Left lung (tissue), 4 donors: ENCODE measurements at regions not wholly inside any gene's neighbourhood (a gene's known extent, or its start where the extent isn't known, plus 50 kb on each side); places are given as distances from the start of the nearest gene placed in this dataset.

Experiments used
- ATAC-seq: fragments of 200-7000 bp; cut with Tn5 transposase; one replicate; pipeline ENCODE4 v1.9.1; 2020; ENCODE audit warnings: moderate library complexity
- DNase-seq, 4 donors: peaks; one replicate each; pipeline ENCODE4 v3.0.0-alpha.2; 2013 to 2020
- H3K27ac ChIP-seq, 2 donors: fragments of 200-600 bp; sonication (generic) in 1 of 2; one replicate each; pipeline versions ENCODE4 v1.5.0 to v1.8.0; 2020 to 2021
- H3K27me3 ChIP-seq, 2 donors: fragments of 200-600 bp; sonication (generic) in 1 of 2; one replicate each; pipeline versions ENCODE4 v1.5.0 to v1.8.0; 2020 to 2021
- H3K36me3 ChIP-seq, 2 donors: fragments of 200-600 bp; sonication (generic) in 1 of 2; one replicate each; pipeline versions ENCODE4 v1.5.0 to v1.8.0; 2020 to 2021
- H3K4me1 ChIP-seq, 2 donors: fragments of 200-600 bp; one replicate each; pipeline ENCODE4 v1.8.0; 2021
- H3K4me3 ChIP-seq, 2 donors: fragments of 200-600 bp; sonication (generic) in 1 of 2; one replicate each; pipeline versions ENCODE4 v1.5.0 to v1.8.0; 2020 to 2021; ENCODE audit warnings: mild to moderate bottlenecking in 1 of 2
- H3K9me3 ChIP-seq, 2 donors: fragments of 200-600 bp; sonication (generic) in 1 of 2; one replicate each; pipeline versions ENCODE4 v1.5.0 to v1.8.0; 2020 to 2021
- intact Hi-C, 2 donors: fragments of 100-400 bp; cut with DNase I; formaldehyde crosslinking; loops; one replicate each; pipeline versions ENCODE4 v1.11.2 to v1.14.2; 2022
- TF ChIP-seq, protein P1 (sequence below), 2 donors: fragments of 200-600 bp; sonication (generic) in 1 of 2; IDR thresholded peaks; one replicate each; pipeline versions ENCODE4 v1.5.0 to v1.8.0; 2021; ENCODE audit warnings: antibody characterized with exemption in 2 of 2
- donor health status: DM: no; HTN: yes; CAD: no.
- donor health status: DM: no; HTN: no; CAD: no.

DNA sequence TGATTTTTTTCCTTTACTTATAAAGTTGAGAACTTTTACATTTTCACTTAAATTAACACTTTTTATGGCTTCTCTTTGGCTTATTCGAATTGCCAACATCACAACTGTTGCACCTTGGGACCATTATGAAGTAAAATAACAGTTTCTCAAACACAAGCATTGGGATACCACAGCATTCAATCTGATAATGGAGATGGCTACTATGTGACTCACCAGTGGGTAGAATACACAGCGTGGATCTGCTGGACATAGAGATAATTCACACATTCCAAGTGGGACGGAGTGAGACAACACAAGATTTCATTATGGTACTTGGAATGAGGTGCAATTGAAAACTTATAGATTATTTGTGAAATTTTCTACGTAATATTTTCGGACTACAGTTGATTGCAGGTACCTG lies 68.0 kb downstream of the ADAMTS1 start:
- DNase-seq = no peak
- Histone ChIP-seq H3K4me3 (no peak overlapping the region), H3K27ac (no peak overlapping the region), H3K36me3 (no peaks in the 10 kb centered on the region), H3K9me3 (no peaks in the 10 kb centered on the region), H3K4me1 (no peaks in the 10 kb centered on the region), H3K27me3 (no peaks in the 10 kb centered on the region)
- intact Hi-C loops = loop anchor here in 1 of 2 donors (10.0 kb wide), 1 partner anchor 58 kb away; no protein-coding TSS in a partner anchor
- no peak for ATAC-seq
- TF ChIP-seq, protein P1, sequence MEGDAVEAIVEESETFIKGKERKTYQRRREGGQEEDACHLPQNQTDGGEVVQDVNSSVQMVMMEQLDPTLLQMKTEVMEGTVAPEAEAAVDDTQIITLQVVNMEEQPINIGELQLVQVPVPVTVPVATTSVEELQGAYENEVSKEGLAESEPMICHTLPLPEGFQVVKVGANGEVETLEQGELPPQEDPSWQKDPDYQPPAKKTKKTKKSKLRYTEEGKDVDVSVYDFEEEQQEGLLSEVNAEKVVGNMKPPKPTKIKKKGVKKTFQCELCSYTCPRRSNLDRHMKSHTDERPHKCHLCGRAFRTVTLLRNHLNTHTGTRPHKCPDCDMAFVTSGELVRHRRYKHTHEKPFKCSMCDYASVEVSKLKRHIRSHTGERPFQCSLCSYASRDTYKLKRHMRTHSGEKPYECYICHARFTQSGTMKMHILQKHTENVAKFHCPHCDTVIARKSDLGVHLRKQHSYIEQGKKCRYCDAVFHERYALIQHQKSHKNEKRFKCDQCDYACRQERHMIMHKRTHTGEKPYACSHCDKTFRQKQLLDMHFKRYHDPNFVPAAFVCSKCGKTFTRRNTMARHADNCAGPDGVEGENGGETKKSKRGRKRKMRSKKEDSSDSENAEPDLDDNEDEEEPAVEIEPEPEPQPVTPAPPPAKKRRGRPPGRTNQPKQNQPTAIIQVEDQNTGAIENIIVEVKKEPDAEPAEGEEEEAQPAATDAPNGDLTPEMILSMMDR (IDR thresholded peaks at IDR 0.05) = no peak

DNA sequence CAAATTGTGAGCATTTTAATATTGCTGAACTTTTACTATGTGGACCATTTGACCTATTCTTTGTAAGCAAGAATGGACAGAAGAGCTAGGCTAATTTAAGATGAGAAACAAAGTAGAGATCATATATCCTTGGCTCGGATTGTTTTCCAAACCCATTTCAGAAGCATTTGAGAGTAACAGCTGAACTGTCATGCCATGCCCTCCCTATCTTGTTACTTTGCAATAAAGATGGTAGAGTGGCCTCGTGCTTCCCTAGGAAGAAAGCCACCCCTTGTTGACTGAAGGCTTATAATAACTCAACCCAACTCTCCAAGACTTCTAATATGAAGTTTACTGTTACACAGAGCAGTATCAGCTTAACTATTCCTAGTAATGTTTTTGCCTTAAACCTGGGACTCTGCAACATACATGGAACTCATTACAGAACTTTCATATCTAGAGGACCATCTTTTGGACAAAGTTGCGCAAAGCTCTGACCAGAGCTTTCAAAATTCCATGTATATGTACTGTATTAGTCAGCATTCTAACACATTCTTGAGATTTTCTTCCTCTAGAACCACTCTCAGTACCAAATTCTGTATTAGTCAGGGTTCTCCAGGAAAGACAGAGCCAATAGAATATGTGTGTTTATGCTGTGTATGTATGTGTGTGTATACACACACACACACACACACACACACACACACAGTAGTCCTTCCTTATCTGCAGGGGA lies 68.7 kb downstream of the ADAMTS1 start:
- H3K4me3 ChIP-seq = no peak overlapping the region
- intact Hi-C loops = loop anchor here in 1 of 2 donors (10.0 kb wide), 1 partner anchor 58 kb away; no protein-coding TSS in a partner anchor

DNA sequence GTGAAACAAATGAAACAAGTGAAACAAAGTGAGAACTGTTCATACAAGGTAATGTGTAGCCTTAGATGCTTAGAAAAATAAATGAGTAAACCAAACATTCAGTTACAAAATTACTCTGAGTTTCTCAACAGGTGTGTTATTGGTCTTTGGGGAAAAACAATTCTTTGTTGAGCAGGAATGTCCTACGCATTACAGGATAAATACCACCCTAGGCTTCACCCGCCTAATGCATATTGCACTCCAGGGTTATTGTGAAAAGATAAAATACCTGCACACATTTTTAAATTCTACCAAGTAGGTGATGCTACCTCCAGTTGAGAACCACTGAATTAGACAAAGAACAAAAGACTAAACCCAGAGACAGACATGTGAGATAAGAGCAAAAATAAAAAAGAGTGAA lies 72.2 kb downstream of the ADAMTS1 start:
- ATAC-seq (no peak), DNase-seq (no peak)
- TF ChIP-seq, protein P1 (IDR thresholded peaks at IDR 0.05) = no peak
- Histone ChIP-seq H3K27ac (no peak overlapping the region), H3K4me1 (no peaks in the 10 kb centered on the region), H3K9me3 (no peaks in the 10 kb centered on the region), H3K4me3 (no peak overlapping the region), H3K36me3 (no peaks in the 10 kb centered on the region), H3K27me3 (no peaks in the 10 kb centered on the region)
- intact Hi-C loops = loop anchor here in 1 of 2 donors (10.0 kb wide), 1 partner anchor 62 kb away; no protein-coding TSS in a partner anchor

More for the DNA sequence above, 68.7 kb downstream of the ADAMTS1 start:
- ATAC-seq = no peak
- Histone ChIP-seq H3K27ac (no peak overlapping the region), H3K4me1 (no peaks in the 10 kb centered on the region), H3K27me3 (no peaks in the 10 kb centered on the region), H3K36me3 (no peaks in the 10 kb centered on the region), H3K9me3 (no peaks in the 10 kb centered on the region)
- TF ChIP-seq, protein P1 (IDR thresholded peaks at IDR 0.05) = no peak
- no peak for DNase-seq

DNA sequence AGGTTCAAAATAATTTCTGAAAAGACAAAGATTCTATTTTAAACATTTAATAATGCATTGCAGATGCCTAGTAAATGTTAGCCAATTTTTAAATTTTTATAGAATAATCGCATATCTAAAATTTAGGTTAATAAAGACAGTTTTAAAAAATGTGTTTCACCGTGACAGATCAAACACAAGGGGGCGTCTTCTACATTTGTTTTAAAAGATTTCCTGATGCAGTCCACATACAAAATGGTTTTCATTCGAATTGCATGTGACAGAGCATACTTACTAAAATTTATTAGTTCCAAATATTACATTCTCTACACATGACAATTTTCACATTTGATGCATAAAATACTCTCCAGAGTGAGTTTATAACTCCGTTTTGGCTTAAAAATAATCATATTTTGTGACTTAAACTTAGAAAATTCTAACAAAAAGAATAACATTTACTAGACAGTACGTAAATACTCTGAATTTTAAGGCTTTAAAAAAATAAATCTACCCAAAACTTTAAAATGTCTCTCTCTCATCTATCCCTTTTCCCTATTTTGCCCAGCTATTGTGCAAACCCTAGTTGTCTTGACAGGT lies 75.5 kb downstream of the ADAMTS1 start:
- Histone ChIP-seq H3K27me3 (no peaks in the 10 kb centered on the region), H3K4me1 (no peaks in the 10 kb centered on the region), H3K9me3 (no peaks in the 10 kb centered on the region), H3K4me3 (no peak overlapping the region), H3K36me3 (no peaks in the 10 kb centered on the region), H3K27ac (no peak overlapping the region)
- ATAC-seq (peak; percentile 64), DNase-seq (peak in 2 of 4 donors; percentile 39 to 57)
- TF ChIP-seq, protein P1 (IDR thresholded peaks at IDR 0.05) = peak; percentile 23 to 54
- intact Hi-C loops = loop anchor here in 1 of 2 donors (10.0 kb wide), 1 partner anchor 65 kb away; no protein-coding TSS in a partner anchor

DNA sequence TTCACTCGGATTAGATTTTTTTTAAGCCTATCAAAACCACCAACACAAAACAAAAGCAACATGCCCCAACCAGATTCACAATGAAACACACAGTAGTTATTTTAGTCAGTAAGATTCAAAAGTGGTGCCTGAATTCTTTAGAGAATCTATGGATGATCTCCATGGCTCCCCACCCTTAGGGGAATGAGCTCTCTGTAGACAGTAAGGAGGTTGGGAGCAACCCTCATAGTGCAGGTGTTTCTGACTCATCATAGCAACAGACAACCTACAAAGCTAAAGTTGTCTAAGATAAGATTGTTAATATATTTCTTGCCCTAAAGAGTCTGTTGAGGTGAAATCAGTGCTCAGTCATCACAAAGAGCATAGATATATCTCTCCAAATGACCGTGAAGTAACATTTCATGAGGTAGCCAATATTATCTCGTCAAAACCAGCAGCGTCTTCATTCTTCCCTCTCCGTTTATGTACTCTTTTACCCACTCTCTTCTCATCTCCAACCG lies 78.3 kb downstream of the ADAMTS1 start:
- no peaks in the 10 kb centered on the region for H3K27me3 ChIP-seq
- no peaks in the 10 kb centered on the region for H3K36me3 ChIP-seq
- TF ChIP-seq, protein P1 (IDR thresholded peaks at IDR 0.05) = no peak
- H3K9me3 ChIP-seq = no peaks in the 10 kb centered on the region
- ATAC-seq = no peak
- DNase-seq = no peak
- no peak overlapping the region for H3K4me3 ChIP-seq
- no peaks in the 10 kb centered on the region for H3K4me1 ChIP-seq
- no peak overlapping the region for H3K27ac ChIP-seq
- intact Hi-C loops = no loop called here
